GM23338 (cell line): ENCODE measurements at regions not wholly inside any gene's neighbourhood (a gene's known extent, or its start where the extent isn't known, plus 50 kb on each side); places are given as distances from the start of the nearest gene placed in this dataset.

ENCODE experiments used
- ETS1 ChIP-seq: IDR thresholded peaks from 2 replicates; pipeline ENCODE4 v1.6.1; 2016; ENCODE audit warnings: antibody characterized with exemption
- EZH2phosphoT487 ChIP-seq: fragments of 200-600 bp; sonication (generic); IDR thresholded peaks from one replicate; pipeline ENCODE4 v1.8.1; 2018; ENCODE audit warnings: antibody characterized with exemption; ENCODE audit not compliant: unreplicated experiment
- NANOG ChIP-seq: IDR thresholded peaks from 2 replicates; pipeline ENCODE4 v1.6.1; 2016; ENCODE audit warnings: antibody characterized with exemption, borderline replicate concordance
- POLR2AphosphoS5 ChIP-seq: IDR thresholded peaks from 2 replicates; pipeline ENCODE4 v1.6.1; 2016; ENCODE audit warnings: antibody characterized with exemption, low read depth
- REST ChIP-seq: IDR thresholded peaks from one replicate; pipeline ENCODE4 v1.6.1; 2018; ENCODE audit warnings: antibody characterized with exemption; ENCODE audit not compliant: unreplicated experiment
- ZNF462 ChIP-seq: fragments of 250-450 bp; sonication (Bioruptor Pico); IDR thresholded peaks from 2 replicates; pipeline ENCODE4 v1.5.0; 2020; ENCODE audit warnings: mild to moderate bottlenecking, moderate library complexity

GRCh38 chr16:35532576-35532975 is 2073.2 kb downstream of the TP53TG3F start (continued):
- TF ChIP-seq ZNF462 (CRISPR knock-in tag) (no peak), REST (no peak), ETS1 (no peak), EZH2phosphoT487 (no peak), POLR2AphosphoS5 (no peak), NANOG (no peak)
